H9 (cell line): ENCODE measurements at regions not wholly inside any gene's neighbourhood (a gene's known extent, or its start where the extent isn't known, plus 50 kb on each side); places are given as distances from the start of the nearest gene placed in this dataset.

ENCODE experiments used
- DNase-seq: peaks from one replicate; pipeline ENCODE4 v3.0.0-alpha.2; 2017
- H2AFZ ChIP-seq: one replicate; pipeline ENCODE4 v1.6.1; 2013; ENCODE audit warnings: mild to moderate bottlenecking, low read length, control low read depth, moderate library complexity
- H2AK5ac ChIP-seq: 2 replicates; pipeline ENCODE4 v1.6.1; 2013; ENCODE audit warnings: low read length, control low read depth, mixed read lengths; ENCODE audit not compliant: insufficient read length
- H2BK120ac ChIP-seq: one replicate; pipeline ENCODE4 v1.6.1; 2013; ENCODE audit warnings: low read depth, mild to moderate bottlenecking, low read length, control low read depth, inconsistent platforms; ENCODE audit not compliant: poor library complexity, severe bottlenecking
- H2BK12ac ChIP-seq: 2 replicates; pipeline ENCODE4 v1.6.1; 2013; ENCODE audit warnings: low read length, control low read depth, mixed read lengths, low read depth; ENCODE audit not compliant: insufficient read length
- H2BK15ac ChIP-seq: 2 replicates; pipeline ENCODE4 v1.6.1; 2013; ENCODE audit warnings: low read depth, low read length, control low read depth
- H2BK20ac ChIP-seq: one replicate; pipeline ENCODE4 v1.6.1; 2013; ENCODE audit warnings: low read depth, mild to moderate bottlenecking, low read length, control low read depth, inconsistent platforms; ENCODE audit not compliant: poor library complexity, severe bottlenecking
- H2BK5ac ChIP-seq: 2 replicates; pipeline ENCODE4 v1.6.1; 2013; ENCODE audit warnings: low read length, control low read depth, mixed read lengths; ENCODE audit not compliant: insufficient read length
- H3K14ac ChIP-seq: 2 replicates; pipeline ENCODE4 v1.6.1; 2013; ENCODE audit warnings: low read length, control low read depth; ENCODE audit not compliant: insufficient read depth
- H3K18ac ChIP-seq: 2 replicates; pipeline ENCODE4 v1.6.1; 2013; ENCODE audit warnings: low read depth, mild to moderate bottlenecking, mixed read lengths, low read length, control low read depth; ENCODE audit not compliant: insufficient read length
- H3K23ac ChIP-seq: 2 replicates; pipeline ENCODE4 v1.6.1; 2013; ENCODE audit warnings: low read length, control low read depth, mixed read lengths, low read depth; ENCODE audit not compliant: insufficient read length
- H3K23me2 ChIP-seq: 2 replicates; pipeline ENCODE4 v1.6.1; 2013; ENCODE audit warnings: low read depth, mild to moderate bottlenecking, mixed read lengths, low read length, control low read depth; ENCODE audit not compliant: insufficient read length, poor library complexity, severe bottlenecking
- H3K27ac ChIP-seq: 2 replicates; pipeline ENCODE4 v1.5.1; 2013; ENCODE audit warnings: low read length, control low read depth, mixed read lengths, low read depth; ENCODE audit not compliant: insufficient read length
- H3K27me3 ChIP-seq: 2 replicates; pipeline ENCODE4 v1.6.1; 2013; ENCODE audit warnings: low read length, control low read depth, inconsistent platforms; ENCODE audit not compliant: insufficient read depth
- H3K4ac ChIP-seq: 2 replicates; pipeline ENCODE4 v1.6.1; 2013; ENCODE audit warnings: low read depth, mild to moderate bottlenecking, control low read depth, inconsistent platforms, low read length, moderate library complexity
- H3K4me1 ChIP-seq: 2 replicates; pipeline ENCODE4 v1.6.1; 2013; ENCODE audit warnings: low read length, control low read depth, inconsistent platforms; ENCODE audit not compliant: insufficient read depth
- H3K4me2 ChIP-seq: 2 replicates; pipeline ENCODE4 v1.6.1; 2013; ENCODE audit warnings: low read length, control low read depth, mixed read lengths; ENCODE audit not compliant: insufficient read length, insufficient read depth
- H3K56ac ChIP-seq: 2 replicates; pipeline ENCODE4 v1.6.1; 2013; ENCODE audit warnings: low read depth, mild to moderate bottlenecking, mixed read lengths, low read length, control low read depth; ENCODE audit not compliant: insufficient read length
- H3K79me1 ChIP-seq: 2 replicates; pipeline ENCODE4 v1.6.1; 2013; ENCODE audit warnings: low read depth, mild to moderate bottlenecking, moderate library complexity, low read length, control low read depth, inconsistent platforms; ENCODE audit not compliant: insufficient read depth, poor library complexity, severe bottlenecking
- H3K79me2 ChIP-seq: 2 replicates; pipeline ENCODE4 v1.6.1; 2013; ENCODE audit warnings: low read length, control low read depth, inconsistent platforms; ENCODE audit not compliant: insufficient read depth
- H3K9ac ChIP-seq: 2 replicates; pipeline ENCODE4 v1.6.1; 2013; ENCODE audit warnings: low read length, control low read depth, mixed read lengths; ENCODE audit not compliant: insufficient read length; ENCODE audit errors: extremely low read depth
- H3K9me3 ChIP-seq: one replicate; pipeline ENCODE4 v1.6.1; 2013; ENCODE audit warnings: low read depth, low read length, inconsistent platforms; ENCODE audit not compliant: control insufficient read depth
- H3T11ph ChIP-seq: one replicate; pipeline ENCODE4 v1.6.1; 2013; ENCODE audit warnings: mild to moderate bottlenecking, low read length, control low read depth, inconsistent platforms
- H4K20me1 ChIP-seq: one replicate; pipeline ENCODE4 v1.6.1; 2013; ENCODE audit not compliant: control insufficient read depth, insufficient read length, insufficient read depth
- H4K5ac ChIP-seq: 2 replicates; pipeline ENCODE4 v1.6.1; 2013; ENCODE audit warnings: low read depth, mild to moderate bottlenecking, mixed read lengths, low read length, control low read depth; ENCODE audit not compliant: insufficient read length
- H4K8ac ChIP-seq: replicated peaks from 2 replicates; pipeline ENCODE4 v1.6.1; 2013; ENCODE audit warnings: low read length, control low read depth, mixed read lengths, low read depth; ENCODE audit not compliant: insufficient read length
- H4K91ac ChIP-seq: 2 replicates; pipeline ENCODE4 v1.6.1; 2013; ENCODE audit warnings: low read depth, mild to moderate bottlenecking, moderate library complexity, mixed read lengths, low read length, control low read depth; ENCODE audit not compliant: insufficient read length
- H3K27ac Mint-ChIP-seq, 3 experiments: 2 replicates in 2 of 3; 3 replicates in 1 of 3; pipeline ENCODE4 v1.8.0; 2020 to 2021; ENCODE audit warnings: mixed read lengths in 3 of 3, mild to moderate bottlenecking in 1 of 3, moderate library complexity in 1 of 3
- H3K27me3 Mint-ChIP-seq: 2 replicates; pipeline ENCODE4 v1.8.0; 2021; ENCODE audit warnings: low read depth, mild to moderate bottlenecking, moderate library complexity, mixed read lengths
- H3K36me3 Mint-ChIP-seq, 3 experiments: 2 replicates in 2 of 3; 3 replicates in 1 of 3; pipeline ENCODE4 v1.8.0; 2020 to 2021; ENCODE audit warnings: low read depth in 3 of 3, mixed read lengths in 3 of 3; ENCODE audit not compliant: insufficient read depth in 1 of 3
- H3K4me1 Mint-ChIP-seq, 2 experiments: 2 replicates each; pipeline ENCODE4 v1.8.0; 2020; ENCODE audit warnings: mixed read lengths in 2 of 2
- H3K4me3 Mint-ChIP-seq, 2 experiments: 2 replicates in 1 of 2; 3 replicates in 1 of 2; pipeline ENCODE4 v1.8.0; 2020 to 2021; ENCODE audit warnings: mild to moderate bottlenecking in 2 of 2, mixed read lengths in 2 of 2, moderate library complexity in 1 of 2
- H3K9me3 Mint-ChIP-seq, 2 experiments: 2 replicates in 1 of 2; 3 replicates in 1 of 2; pipeline ENCODE4 v1.8.0; 2020; ENCODE audit warnings: mild to moderate bottlenecking in 2 of 2, mixed read lengths in 2 of 2, moderate library complexity in 1 of 2
- WGBS: extraction: QIAGEN DNeasy Blood & Tissue Kit; methylation state at CpG from one replicate; pipeline ENCODE4 v1.1.7; 2013; ENCODE audit warnings: missing lambda C conversion rate, low lambda C conversion rate, mixed read lengths; ENCODE audit not compliant: insufficient read length; ENCODE audit errors: extremely low coverage; 5-methylcytosine and 5-hydroxymethylcytosine counted together
- TF ChIP-seq, protein P1 (sequence below): fragments of 200-600 bp; sonication (generic); conservative IDR thresholded peaks from 3 replicates; pipeline ENCODE4 v1.8.0; 2021; ENCODE audit warnings: antibody characterized with exemption, mild to moderate bottlenecking

- no peak overlapping the region for H3K23ac ChIP-seq
These were observed 521.0 kb downstream of the ETS1 start for GRCh38 chr11:128066399-128066798.

More at GRCh38 chr11:128066399-128066798, 521.0 kb downstream of the ETS1 start:
- Histone ChIP-seq H4K91ac (no peak overlapping the region), H3T11ph (no peak overlapping the region), H3K14ac (no peak overlapping the region), H3K9me3 (no peaks in the 10 kb centered on the region), H3K27me3 (no peaks in the 10 kb centered on the region), H3K4ac (no peak overlapping the region), H2BK15ac (no peak overlapping the region), H4K20me1 (no peaks in the 10 kb centered on the region), H3K18ac (no peak overlapping the region), H2BK12ac (no peak overlapping the region), H3K4me2 (no peak overlapping the region), H3K23me2 (no peaks in the 10 kb centered on the region), H3K79me2 (no peaks in the 10 kb centered on the region), H3K27ac (no peak overlapping the region), H3K79me1 (no peaks in the 10 kb centered on the region), H2BK120ac (no peak overlapping the region), H4K8ac (no peak overlapping the region), H2BK20ac (no peak overlapping the region), H2BK5ac (no peak overlapping the region), H2AK5ac (no peak overlapping the region), H3K4me1 (no peaks in the 10 kb centered on the region), H4K5ac (no peak overlapping the region), H3K56ac (no peak overlapping the region), H3K9ac (no peak overlapping the region), H2AFZ (no peak overlapping the region)
- no CpG with 5 or more reads among the region's 1 CpG for WGBS
- Mint-ChIP-seq H3K36me3 (no peaks in the 10 kb centered on the region), H3K4me3 (no peak overlapping the region), H3K4me1 (peaks cover 3 to 7% of the 10 kb centered on the region in 2 experiments; a peak in 3 of 4 replicates), H3K27ac (no peak overlapping the region), H3K27me3 (no peaks in the 10 kb centered on the region), H3K9me3 (peaks cover 0 to 6% of the 10 kb centered on the region in 2 experiments; a peak in 2 of 5 replicates)
- DNase-seq = no peak
- TF ChIP-seq, protein P1, sequence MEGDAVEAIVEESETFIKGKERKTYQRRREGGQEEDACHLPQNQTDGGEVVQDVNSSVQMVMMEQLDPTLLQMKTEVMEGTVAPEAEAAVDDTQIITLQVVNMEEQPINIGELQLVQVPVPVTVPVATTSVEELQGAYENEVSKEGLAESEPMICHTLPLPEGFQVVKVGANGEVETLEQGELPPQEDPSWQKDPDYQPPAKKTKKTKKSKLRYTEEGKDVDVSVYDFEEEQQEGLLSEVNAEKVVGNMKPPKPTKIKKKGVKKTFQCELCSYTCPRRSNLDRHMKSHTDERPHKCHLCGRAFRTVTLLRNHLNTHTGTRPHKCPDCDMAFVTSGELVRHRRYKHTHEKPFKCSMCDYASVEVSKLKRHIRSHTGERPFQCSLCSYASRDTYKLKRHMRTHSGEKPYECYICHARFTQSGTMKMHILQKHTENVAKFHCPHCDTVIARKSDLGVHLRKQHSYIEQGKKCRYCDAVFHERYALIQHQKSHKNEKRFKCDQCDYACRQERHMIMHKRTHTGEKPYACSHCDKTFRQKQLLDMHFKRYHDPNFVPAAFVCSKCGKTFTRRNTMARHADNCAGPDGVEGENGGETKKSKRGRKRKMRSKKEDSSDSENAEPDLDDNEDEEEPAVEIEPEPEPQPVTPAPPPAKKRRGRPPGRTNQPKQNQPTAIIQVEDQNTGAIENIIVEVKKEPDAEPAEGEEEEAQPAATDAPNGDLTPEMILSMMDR = no peak
